ENCODE measurements at regions not wholly inside any gene's neighbourhood (a gene's known extent, or its start where the extent isn't known, plus 50 kb on each side); places are given as distances from the start of the nearest gene placed in this dataset.
"Not testable (repeated sequence)": the region's sequence is repeated elsewhere in the genome, so short reads cannot be mapped to it uniquely, and the experiment has no call there.

DNA sequence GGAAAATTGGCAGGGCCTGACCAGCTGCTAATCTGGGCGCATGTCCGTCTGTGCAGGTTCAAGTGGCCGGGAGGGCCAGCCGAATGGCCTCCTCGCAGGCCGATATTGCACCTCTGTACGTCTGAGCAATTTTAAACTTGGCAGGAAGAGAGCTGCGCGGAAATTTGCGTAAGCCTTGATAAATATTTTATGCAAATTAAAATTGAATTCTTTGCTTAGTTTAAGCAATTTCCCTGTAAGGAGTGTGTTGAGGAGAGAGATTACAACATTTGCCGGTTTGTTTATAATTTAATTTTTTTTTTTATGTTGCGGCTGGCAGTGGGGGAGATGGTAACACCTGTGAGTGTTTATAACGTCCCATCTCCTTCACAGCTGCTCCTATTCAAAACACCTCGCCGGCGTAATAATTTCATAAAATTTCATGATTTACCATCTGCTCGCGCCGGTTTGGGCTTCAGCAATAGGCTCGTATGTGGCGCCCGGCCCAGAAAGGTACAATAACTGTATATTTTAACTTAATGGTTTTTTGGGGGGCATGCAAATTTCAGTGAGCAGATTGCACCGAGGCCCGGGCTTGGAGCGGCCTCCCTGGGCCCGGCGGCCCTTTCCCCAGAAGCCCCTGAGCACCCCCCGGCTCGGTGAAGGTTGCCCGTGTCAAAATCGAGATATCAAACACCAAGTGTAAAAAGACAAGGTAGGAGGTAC lies 269.4 kb upstream of the MVB12B start:
- no peak for DNase-seq (ENCODE audit: low read depth)

DNA sequence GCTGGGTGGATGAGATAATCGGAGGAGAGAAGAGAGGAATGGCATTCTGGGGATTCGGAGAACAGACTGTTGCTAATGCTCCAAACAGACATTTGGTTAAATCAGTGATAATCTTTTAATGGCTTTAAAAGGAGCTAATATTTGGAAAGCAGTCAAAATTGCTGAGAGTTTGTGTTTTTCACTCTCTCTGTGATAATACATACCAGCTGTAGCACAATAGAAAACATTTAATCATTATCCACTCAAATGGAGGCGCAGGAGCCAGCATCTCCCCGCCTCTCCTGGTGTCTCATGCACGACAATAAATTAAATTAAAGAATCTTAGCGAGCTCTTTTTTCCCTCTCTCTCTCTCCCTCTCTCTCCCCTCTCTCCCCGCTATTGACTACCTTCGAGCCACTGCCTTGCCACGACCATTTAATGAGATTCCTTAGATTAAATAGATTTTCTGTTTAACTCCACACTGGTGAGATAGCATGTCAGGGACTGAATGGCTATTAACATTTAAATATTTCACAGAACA lies 268.6 kb upstream of the MVB12B start:
- no peak for DNase-seq (ENCODE audit: low read depth)

DNA sequence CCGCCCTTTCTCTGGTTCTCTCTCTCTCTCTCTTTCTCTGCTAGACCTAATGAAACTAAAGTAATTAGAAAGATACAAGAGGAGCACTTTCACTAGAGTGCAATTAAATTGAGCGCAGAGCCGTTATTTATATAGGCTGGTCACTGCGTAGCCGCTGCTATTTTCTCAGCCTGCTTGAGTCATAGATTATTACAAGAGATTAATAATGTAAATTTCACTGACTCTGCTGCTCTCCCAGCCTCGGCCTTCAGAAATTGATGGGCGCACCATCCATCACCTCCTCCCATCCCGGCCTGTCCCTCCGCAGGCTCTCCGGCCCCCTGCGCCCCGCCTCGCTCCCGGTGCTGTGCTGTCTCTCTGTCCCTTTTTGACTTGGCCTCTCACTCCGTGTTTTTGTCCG lies 268.0 kb upstream of the MVB12B start:
- DNase-seq (ENCODE audit: low read depth), result no peak

DNA sequence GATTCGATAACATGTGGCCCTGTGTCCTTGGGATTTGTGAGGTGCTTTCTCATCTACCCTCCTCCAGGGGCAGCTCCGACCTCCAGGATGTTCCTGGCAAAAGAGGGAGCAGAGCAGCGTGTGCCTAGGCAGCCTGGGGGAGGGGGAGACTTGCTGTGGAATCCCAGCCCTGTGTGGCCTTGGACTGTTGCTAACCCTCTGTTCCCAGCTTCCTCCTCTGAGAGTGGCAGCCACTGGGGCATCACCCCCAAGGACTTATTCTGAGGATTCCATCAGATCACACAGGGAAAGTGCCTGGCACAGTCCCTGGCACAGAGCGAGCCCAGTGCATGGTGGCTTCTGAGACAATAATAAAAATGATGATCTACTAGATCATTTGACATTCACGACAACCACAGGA lies 265.1 kb upstream of the MVB12B start:
- no peak for DNase-seq (ENCODE audit: low read depth)

DNA sequence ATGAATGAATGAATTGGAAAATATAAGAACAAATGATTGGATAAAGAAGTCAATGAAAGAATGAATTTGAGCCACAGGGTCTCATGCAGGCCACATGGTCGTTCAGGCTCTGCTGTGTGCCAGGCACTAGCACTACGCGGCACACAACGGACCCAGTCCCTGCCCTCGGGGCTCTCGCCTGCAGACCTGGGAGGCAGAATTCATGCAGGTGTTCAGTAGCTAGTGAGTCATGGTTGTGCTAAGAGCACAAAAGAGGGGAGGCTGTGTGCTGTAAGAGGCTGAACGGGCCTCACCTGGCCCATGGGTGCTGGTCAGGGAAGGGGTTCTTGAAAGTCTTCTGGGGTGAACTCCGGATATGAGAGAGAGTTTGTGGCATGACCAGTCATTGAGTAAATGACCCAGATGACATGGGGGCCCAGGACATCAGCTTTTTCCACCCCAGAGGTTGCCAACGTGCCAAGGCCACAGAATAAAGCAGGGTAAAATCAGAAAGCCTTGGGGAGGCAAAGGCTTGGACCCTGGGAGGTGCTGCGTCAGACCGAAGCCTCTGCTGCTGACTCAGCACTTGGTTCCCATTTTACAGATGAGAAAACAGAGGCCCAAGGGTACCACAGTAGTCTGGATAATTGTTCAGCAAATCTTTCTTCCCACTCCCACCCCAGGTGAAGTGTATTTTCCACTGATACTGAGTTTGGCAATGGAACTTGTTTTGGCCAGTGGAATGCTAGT lies 264.3 kb upstream of the MVB12B start:
- DNase-seq (ENCODE audit: low read depth), result no peak

DNA sequence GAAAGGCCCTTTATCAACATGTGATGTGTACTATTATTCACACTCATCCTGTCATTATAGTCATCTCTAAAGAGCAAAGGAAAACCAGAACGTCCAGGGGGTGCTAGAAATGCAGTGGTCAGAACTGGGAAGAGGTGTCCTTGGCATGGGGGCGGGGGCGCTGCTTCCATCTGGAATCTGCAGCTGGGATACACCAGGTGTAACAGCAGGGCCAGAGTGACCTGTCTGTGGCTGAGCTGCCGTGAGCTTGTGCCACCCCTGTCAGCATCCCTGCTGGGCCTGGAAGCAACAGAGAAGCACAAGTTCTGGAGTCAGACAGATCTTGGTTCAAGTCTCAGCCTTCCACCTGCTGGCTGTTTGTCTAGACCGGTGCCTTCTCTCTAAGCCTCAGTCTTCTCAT lies 263.3 kb upstream of the MVB12B start:
- no peak for DNase-seq (ENCODE audit: low read depth)

DNA sequence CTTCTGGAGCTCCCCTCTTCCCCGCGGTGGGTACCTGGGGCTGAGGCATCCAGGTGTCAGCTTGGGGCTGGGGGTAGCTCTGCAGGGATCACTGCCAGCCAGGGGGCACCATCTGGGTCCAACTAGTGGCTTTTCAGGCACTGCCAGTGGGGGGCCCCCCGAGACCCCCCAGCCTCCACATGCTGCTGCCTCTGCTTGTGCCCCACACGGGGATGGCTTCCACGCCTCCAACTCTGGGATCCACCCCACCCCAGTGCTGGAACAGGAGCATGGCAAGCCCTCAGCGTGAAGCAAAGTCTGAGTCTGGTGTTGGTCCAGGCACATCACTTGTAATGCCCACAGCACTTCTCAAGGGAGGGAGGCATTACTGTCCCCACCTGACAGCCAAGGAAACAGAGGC lies 260.5 kb upstream of the MVB12B start:
- DNase-seq (ENCODE audit: low read depth), result no peak

DNA sequence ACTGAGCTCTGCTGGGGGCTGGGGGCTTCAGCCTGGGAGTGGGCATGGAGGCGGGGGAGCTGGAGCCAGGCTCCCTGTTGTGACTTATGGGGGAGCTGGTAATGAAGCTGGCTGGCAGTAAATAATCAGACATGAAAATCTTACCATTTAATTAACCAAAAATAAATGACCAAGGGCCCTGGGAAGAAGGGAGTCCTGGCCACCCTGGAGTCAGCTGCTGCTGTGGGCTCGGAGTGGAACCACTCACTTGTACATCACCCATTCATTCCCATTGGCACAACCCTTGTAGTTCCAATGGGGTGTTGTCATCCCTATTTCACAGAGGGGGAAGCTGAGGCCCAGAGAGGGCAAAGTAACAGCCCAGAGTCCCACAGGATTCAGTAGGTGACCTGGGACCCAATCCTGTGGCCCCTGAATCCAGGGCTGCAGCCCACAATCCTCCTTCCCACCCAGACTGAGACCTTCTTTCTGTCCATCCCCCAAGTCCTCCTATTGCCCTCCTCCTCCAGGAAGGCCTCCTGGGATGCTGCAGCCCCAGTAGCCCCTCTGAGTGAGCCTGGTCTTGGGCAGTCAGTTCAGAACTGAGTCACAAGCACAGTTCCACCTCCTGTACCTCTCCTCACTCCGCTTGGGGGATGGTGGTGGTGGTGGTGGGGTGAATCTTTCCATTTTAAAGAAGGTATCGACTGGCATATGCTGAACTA lies 259.4 kb upstream of the MVB12B start:
- DNase-seq (ENCODE audit: low read depth), result no peak

DNA sequence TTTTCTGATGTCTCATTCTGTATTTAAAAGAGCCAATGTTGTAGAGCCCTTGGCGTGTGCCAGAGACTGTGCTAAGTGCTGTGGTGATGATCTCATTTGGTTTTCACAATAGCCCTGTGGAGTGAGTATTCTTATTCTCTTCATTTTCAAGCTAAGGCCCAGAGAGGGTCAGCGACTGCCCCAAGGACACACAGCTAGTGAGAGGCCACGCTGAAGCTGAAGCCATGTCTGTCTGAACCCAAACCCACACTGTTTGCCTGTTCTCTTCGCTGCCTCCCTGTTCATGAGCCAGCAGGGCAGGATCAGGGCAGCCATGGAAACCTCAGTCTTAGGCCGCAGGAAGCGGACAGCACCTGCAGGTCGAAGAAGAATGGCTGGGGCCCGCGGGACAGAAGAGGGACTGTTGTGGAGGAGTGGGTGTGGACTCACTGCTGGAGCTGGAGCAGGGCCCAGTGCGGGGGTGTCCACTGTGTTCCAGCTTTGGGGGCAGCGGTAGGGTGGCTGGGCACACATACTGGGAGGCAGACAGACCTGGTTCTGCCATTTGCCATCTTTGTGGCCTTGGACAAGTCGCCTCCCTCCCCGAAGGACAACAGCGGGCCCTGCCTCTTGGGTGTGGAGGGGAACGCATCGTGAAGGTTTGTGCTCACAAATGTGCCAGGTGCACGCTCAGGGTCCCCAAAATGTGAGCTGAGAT lies 257.9 kb upstream of the MVB12B start:
- DNase-seq (ENCODE audit: low read depth), result no peak

DNA sequence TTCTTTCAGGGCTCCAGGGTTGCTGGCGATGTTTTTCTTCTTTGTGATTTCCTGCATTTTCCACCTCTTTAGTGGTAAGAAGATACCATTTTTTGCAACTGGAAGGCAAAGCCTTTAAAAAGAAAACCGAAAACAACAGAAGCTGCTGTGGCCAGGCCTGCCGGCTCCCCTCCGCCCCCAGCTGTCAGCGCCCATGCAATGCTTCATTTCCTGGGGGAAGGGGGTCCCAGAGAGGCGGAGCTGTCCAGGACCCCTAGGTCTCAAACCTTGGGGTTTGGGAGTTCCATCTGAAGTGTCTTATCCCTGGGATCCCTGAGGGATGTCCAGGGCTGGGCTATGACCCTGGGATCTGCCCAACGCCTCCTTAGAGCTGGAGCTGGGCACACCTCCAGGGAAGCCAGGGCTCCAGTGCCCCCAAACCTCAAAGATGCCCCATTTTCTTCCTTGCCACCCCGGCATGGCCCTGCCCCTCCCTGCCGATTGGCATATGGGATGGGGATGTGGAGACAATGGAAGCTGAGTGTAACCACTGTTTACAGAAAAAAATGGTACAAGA lies 257.2 kb upstream of the MVB12B start:
- DNase-seq (ENCODE audit: low read depth), result no peak

DNA sequence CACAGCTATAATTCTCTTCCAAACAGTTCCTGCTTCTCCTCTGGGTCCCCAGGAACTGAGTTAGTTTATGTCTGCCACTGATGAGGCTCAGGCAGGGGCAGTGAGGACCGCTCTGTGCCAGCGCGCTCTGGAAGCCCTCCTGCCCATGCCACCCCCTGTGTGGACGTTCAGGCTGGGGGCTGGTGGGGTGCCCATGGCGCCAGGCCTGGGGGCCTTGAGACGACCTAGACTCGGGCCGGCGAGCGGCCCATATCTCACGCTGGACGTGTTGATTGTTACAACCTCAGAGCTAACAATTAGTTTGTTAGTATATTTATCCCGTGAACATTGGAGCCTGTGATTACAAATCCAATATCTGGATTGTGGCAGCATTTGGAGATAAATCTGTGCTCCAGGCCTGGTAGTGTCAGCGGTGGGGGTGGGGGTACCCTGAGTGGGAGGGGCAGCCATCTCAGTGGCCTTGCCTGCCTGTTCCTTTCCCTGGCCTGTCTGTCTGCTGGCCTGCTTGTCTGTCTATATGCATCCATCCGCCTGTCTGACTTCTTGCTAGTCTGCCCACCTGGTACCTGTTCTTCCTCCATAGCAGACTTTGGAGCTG lies 256.5 kb upstream of the MVB12B start:
- DNase-seq (ENCODE audit: low read depth), result no peak

DNA sequence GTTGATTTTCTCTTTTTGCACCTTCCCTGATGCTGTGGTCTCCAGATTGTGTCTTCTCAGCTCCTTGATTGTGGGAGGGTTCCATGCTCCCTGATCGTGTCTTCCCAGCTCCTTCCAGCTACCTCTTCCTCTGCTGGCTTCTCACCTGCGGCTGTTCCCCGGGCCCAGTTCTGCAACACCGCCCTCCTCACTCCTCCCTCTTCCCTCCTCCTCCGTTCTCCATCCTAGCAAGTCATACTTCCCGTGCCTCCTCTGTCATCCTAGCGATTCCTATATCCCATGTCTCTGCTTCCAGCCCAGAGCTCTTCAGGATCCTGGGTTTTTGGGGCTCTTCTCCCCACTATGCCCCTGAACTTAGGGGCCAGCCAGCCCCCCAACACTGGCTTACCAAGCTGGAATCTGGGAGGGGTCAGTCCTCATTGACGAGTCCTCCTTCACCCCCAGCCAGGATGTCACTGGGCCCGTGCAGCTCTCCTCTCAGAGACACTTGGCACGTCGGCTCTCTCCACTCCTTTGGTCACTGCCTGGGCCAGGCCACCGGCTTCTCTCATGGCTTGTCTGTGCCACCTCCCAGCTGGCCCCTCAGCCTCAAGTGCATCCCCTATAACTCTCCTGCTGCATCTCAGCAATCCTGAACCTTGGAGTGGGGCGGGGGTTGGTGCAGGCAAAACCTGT lies 255.4 kb upstream of the MVB12B start:
- DNase-seq (ENCODE audit: low read depth), result no peak

DNA sequence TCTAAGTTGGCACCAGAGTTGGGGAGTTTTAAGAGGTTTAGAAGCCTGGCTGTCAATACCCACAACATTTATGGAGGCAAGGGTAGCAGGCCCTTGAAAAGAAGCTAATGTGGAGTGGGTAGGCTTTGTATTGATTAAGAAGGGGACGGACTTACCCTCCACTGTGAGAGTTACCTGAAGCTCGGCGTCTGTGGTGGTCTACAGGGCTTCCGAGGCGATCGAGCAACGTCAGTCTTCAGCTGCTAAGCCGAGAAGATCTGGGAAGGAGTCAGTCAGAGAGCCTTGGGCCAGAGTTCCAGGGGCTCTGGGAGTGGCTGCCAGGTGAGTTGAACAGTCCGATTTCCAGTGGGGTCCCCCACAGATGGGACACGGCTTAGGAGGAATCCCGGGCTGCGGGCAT lies 249.0 kb upstream of the MVB12B start:
- not testable (repeated sequence) for DNase-seq (ENCODE audit: low read depth)

DNA sequence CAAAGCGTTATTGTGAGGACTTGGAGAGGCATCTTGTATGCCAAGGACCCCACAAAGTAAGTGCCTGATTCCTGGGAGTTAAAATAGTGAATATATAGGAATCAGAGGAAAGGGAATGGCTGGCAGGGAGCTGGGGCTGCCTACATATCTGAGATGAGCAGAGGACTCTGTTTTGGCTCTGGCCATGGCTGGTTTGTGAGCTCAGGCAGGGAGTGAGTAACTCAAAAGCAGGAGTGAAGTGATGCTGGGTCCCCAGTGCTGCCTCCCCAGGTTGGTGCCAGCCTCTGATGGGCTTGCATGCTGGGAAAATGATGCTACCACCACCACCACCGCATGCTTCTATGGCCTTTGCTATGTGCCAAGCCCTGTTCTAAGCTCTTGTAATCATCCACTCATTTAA lies 246.0 kb upstream of the MVB12B start:
- no peak for DNase-seq (ENCODE audit: low read depth)

DNA sequence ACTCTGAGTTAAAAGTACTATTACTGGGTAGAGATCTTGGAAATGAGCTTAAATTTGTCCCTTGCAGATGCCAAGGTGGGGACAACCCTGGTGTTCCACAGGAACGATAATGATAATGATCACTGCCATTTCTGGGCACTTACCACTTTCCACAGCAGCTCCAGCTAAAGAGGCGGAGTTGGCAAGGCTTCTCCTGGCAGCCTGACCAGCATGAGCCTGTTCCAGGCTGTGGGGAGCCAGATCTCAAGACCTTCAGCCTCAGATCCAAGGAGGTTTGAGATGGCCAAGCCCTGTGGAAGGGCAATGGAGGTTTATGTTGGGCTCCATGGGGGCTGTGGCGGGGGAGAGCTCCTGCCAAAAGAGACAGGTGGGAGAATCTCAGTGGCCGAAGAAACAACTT lies 244.9 kb upstream of the MVB12B start:
- DNase-seq (ENCODE audit: low read depth), result no peak

DNA sequence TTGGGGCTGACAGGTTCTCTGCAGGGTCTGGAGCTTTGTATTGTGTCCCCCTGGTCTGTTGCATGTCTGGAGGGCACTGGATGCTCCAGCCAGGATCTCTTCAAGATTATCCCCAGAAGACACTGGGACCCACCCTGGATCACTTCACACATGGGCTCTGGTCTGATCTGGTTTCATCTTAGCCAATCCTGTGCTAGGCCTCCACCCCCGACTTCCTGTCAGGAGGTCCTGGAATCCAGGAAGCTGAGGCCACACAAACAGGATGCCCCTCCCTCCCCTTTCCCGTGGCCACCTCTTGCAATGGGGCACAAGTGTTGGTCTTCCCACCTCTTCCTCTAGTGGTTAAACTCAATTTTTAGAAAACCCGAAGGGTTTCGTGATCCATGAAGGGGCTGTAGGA lies 242.6 kb upstream of the MVB12B start:
- no peak for DNase-seq (ENCODE audit: low read depth)

DNA sequence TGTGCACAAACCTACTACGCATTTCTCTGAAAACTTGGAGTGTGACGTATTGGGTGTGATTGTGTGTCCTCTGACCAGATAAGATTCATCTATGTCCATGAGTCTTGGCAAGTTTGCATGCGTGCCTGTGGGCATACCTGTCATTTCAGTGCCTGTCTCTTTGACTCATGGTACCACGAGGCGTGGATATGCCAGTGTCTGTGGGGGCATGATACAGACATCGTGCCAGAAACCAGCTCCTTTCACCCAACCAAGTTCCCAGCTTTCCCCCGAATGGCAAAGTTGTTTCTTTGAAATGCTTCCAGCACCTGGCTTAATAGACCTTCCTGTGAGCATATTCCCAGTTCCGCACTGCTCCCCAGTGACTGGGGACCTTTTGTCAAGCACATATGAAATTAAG lies 241.9 kb upstream of the MVB12B start:
- DNase-seq (ENCODE audit: low read depth), result no peak

DNA sequence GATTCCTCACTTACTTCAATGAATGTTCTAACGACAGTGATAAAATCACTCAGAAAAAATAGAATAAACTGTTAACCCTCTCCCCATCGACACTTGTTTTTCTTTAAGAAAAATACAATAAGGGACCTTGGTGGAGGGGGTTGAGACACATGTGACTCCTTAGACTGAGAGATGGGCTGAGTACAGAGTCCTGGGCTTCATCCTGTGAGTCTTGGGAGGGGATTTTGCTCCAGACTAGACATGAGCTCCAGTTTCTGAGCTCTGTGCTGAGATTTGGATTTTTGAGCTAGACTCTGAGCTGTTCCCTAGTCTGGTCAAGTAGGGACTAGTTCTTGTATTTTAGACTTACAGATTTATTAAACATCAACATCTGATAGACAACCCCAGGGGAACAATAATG lies 241.5 kb upstream of the MVB12B start:
- no peak for DNase-seq (ENCODE audit: low read depth)

DNA sequence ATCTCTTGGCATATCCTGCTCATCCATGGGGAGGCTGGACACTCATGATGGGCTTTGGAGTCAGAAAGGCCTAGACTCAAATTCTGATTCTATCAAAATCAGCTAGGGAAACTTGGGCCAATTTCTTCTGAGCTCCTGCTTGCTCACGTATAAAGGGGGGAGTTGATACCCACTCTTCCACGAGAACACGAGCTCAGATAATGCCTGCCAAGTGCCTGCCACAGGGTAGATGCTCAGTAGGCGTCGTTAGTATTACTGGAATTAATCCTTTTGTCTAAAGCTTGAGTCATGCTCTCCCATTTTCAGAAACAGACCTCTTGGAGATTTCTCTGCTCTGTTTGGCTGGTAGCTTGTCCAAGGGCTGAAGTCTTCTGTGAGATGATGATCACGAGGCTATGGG lies 238.3 kb upstream of the MVB12B start:
- no peak for DNase-seq (ENCODE audit: low read depth)

DNA sequence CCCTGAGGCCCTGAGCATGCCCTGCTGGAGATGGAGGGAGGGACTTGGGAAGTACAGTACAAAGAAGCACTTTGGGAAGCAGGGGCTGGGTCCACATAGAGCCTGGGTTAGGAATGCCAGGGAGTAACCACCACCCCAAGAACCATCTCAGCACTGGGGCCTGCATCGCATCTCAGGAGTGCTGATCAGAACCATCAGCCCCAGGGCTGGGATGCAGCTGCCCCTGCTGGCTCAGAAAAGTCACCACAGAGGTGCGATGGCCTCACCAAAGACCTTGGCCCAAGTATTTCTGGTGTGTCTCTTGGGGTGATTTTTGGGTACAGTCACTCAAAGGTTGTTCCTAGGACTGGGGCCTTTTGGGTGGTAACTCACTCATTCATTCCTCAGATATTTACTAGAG lies 236.8 kb upstream of the MVB12B start:
- no peak for DNase-seq (ENCODE audit: low read depth)

DNA sequence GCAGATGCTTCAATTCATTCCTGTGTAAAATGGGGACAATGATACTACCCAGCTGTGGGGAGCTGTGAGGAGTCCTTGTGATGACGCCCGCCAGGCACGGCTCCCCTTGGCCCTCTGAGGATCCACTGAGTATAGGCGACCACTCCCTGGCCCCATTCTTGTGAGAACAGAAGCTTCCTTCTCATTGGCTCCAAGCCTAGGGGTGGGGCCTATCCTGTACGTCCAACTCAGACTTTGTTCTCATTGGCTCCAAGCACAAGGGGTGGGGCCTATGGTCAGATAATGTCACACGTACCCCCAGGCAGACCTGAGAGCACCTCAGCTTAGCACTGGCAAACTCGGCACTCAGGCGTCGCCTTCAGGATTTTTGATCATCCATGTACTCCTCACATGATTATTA lies 232.9 kb upstream of the MVB12B start:
- no peak for DNase-seq (ENCODE audit: low read depth)

Data from activated T-cell treated with anti-CD3 and anti-CD28 coated beads for 1 hour (primary cell).